HG03064 (cell line): ENCODE measurements at regions not wholly inside any gene's neighbourhood (a gene's known extent, or its start where the extent isn't known, plus 50 kb on each side); places are given as distances from the start of the nearest gene placed in this dataset.

ENCODE experiments used
- ATAC-seq: cut with Tn5 transposase; IDR thresholded peaks from one replicate; pipeline ENCODE4 v1.9.1; 2021; ENCODE audit warnings: low read depth; ENCODE audit not compliant: unreplicated experiment

GRCh38 chr3:80259736-80260135 is 491.9 kb upstream of the ROBO1 start:
- ATAC-seq, result no peak

- ATAC-seq, result no peak
Observed at GRCh38 chr3:80252113-80252512, 484.3 kb upstream of the ROBO1 start.

DNA sequence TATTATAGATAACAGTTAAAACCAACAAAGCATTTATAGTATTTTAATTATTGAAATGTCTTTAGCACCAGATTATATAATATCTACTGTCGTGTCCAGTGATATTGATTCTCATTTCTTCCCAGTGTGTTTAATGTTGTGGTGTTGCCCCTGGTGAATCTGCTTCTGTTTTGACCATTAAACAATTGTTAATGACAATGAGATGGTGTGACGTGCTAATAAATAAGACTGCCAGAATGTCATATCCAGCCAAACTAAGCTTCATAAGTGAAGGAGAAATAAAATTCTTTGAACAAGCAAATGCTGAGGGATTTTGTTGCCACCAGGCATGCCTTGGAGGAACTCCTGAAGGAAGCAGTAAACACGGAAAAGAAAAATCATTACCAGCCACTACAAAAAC is 480.0 kb upstream of the ROBO1 start:
- ATAC-seq, result no peak

GRCh38 chr3:80244390-80244789 is 476.6 kb upstream of the ROBO1 start:
- no peak for ATAC-seq

DNA sequence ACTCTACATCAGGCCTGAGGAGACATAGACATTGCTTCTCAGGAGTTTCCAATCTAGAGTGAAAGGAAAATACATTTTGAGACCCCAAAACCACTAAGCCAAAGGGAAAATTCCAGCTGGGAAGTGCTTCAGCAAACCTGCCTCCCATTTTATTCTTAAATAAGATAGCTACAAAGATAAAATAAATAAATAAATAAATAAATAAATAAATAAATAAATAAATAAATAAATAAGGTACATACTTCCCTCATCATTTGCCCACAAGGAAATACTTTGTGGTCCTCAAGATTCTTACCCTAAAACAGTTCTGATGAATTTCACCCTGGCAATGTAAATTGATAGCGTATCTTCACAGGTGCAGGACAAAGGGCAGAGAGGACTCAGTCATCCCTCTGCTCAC is 474.0 kb upstream of the ROBO1 start:
- no peak for ATAC-seq

DNA sequence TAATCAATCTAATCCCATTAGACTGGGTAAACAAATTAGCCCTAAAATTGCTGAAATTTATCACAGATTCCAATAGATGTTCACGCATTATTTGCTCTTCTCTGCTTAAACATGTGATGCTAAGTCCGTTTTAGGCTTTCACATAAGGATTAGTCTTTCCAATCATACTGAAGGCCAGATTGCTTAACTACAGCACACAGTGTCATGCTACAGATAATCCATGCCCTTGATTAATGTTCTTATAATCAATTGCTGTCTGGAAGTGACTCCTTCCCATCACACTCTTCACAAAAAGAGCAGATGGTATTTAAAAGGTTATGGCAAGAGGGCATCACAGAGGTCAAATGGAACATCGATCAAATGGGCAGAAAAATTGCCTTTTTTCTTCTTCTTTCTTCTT is 471.5 kb upstream of the ROBO1 start:
- ATAC-seq, result no peak

DNA sequence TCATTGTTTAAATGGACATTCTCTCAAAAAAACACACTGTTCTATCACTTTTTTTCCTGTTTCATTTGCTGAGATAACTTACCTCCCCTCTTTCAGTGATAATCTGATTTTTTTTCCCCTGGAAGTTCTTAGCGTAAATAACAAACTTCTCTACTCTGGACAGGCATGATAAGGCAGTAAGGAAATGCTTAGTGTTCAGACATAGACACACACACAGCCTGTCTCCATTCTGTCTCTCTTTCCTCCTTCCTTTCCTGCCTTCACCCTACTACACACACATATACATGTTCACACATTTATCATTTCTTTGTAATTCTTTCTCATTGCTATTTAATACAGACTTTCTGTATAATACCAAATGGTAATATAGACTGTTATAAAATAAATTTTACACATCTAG is 470.8 kb upstream of the ROBO1 start:
- no peak for ATAC-seq

DNA sequence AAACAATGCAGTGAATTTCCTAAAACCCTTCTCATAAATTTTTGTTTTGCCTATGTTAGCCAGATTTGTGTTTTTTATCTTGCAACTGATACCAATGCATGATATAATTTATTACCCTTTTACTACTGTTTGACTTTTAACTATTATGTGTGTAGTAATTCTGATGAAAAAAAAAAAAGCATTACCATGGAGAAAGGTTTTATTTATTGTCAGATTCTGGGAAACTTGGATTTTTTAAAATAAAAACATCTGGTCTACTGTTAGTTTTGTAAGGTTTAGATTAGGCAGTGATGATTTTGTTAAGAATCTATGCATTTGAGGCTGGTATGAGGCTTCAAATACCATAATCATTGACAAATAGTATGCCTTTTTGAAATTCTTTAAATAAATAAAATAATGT is 470.4 kb upstream of the ROBO1 start:
- no peak for ATAC-seq

DNA sequence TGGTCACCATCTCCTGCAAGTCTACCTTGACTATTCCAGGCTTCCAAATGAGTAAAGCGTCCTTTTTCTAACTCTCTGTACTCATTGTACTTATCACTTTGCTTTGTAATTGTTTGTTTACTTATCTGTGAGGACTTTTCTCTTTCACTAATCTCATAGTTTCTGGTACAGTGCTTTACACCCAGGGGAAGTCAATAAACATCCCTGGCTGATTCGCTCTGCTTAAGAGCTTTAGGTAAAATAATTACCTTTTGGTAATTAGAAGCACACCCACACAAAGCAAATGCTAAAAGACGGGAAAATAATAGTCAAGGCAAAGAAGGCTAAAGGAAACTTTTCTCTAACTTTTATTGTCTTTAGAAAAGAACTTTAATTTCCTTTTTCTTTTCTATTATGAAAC is 466.9 kb upstream of the ROBO1 start:
- no peak for ATAC-seq

- no peak for ATAC-seq
Observed at GRCh38 chr3:80233576-80233975, 465.8 kb upstream of the ROBO1 start.

DNA sequence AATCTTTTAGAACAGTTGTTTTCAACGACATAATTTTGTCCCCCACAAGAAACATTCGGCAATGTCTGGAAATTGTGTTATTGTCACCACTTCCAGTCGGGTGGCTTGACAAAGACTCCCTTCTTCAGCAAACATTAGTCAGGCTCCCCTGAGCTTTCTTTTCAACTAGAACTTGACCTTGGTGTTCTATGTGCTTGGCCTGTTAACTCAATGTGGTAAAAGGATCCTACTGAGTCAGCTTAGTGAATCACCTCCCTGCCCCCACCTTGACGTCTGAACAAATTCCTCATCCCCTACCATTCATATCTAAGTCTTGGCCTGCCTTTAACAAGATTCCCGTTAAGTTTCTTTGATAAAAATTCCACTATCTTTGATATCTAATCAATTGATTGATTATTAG is 465.0 kb upstream of the ROBO1 start:
- no peak for ATAC-seq

DNA sequence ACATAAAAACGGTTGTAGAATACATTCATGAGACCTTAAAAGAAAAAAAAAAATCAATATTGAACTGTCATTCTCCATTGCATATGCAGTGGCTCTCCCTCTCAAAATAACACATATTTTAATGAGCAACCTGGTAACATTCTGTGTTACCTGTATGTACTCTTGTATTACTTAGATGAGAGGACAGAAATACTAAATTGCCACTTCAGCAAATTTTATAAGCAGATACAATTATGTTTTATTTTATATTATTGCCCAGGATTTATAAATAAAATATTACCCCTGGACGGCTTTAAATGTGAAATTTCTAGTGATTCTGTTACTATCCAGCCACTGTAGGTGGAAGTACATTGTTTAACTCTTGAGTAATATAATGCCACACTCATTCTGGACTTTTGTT is 463.2 kb upstream of the ROBO1 start:
- no peak for ATAC-seq

GRCh38 chr3:80227216-80227615 is 459.4 kb upstream of the ROBO1 start:
- ATAC-seq, result no peak

- no peak for ATAC-seq
Observed at GRCh38 chr3:80215191-80215590, 447.4 kb upstream of the ROBO1 start.

DNA sequence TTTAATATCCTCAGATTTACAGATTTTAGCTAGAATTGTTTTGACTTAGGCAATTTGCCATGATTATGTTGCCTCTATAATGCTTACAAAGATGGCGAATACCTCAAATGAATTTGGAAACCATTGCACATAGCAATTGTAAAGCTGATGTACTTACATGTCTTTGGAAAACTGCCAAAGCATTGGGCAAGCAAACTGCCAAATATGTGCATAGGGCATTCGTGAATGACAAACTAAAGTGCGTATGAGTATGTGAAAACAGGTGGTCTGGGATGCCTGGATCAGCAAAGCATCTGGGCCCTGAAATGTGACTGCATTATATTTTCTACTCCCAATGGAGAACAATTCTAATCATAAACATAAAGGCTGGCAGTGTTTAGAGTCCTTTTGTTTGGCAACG is 445.3 kb upstream of the ROBO1 start:
- ATAC-seq, result no peak

GRCh38 chr3:80192936-80193335 is 425.1 kb upstream of the ROBO1 start:
- no peak for ATAC-seq

GRCh38 chr3:80190051-80190450 is 422.3 kb upstream of the ROBO1 start:
- ATAC-seq, result no peak

GRCh38 chr3:80187981-80188380 is 420.2 kb upstream of the ROBO1 start:
- ATAC-seq, result no peak

- ATAC-seq, result no peak
Observed at GRCh38 chr3:80159990-80160506, 392.2 kb upstream of the ROBO1 start.

DNA sequence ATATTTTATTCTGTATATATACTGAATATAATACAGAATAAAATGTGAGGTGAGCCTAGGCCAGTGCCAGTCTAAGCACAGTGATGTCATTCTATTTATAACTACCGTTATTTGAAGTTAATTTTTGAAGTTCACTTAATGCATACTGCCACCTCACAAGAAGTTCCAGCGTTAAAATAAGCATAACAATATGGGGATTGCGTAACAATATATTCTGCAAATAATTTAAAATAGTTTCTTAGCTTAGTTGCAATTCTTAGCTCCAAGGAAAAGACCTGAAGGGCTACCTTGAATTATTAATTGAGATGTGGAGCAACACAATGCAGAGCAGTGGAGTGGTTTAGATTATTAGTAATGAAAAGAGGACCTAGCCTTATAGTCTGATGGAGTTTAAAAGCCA is 390.5 kb upstream of the ROBO1 start:
- no peak for ATAC-seq

GRCh38 chr3:80157546-80157945 is 389.7 kb upstream of the ROBO1 start:
- ATAC-seq, result no peak

DNA sequence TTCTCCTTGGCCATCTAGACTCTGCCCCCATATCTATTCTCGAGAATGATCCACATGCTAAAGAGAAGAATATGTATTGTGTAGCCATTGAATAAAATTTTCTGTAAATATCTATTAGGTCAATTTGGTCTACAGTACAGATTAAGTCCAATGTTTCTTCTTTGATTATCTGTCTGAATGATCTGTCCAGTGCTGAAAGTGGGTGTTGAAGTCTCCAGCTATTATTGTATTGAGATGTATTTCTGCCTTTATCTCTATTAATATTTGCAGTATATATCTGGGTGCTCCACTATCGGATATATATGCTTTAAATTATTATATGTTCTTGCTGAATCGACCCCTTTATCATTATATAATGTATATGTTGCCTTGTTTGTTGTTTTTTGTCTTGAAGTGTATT is 384.9 kb upstream of the ROBO1 start:
- no peak for ATAC-seq

DNA sequence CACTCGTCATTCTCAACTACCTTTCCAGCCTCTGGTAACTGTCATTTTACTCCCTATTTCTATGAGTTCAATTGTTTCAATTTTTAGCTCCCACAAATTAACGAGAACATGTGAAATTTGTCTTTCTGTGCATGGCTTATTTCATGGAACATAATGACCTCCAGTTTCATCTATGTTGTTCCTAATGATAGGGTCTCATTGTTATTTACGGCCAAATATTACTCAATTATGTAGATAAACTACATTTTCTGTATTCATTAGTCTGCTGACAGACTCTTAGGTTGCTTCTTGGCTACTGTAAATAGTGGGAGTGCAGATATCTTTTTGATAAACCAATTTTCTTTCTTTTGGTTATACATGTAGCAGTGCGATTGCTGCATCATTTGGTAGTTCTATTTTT is 374.9 kb upstream of the ROBO1 start:
- no peak for ATAC-seq
